ENCODE measurements at regions not wholly inside any gene's neighbourhood (a gene's known extent, or its start where the extent isn't known, plus 50 kb on each side); places are given as distances from the start of the nearest gene placed in this dataset.

GRCh38 chr12:127943481-127944210 lies 323.3 kb upstream of the TMEM132C start (continued):
- TF ChIP-seq, protein P1, sequence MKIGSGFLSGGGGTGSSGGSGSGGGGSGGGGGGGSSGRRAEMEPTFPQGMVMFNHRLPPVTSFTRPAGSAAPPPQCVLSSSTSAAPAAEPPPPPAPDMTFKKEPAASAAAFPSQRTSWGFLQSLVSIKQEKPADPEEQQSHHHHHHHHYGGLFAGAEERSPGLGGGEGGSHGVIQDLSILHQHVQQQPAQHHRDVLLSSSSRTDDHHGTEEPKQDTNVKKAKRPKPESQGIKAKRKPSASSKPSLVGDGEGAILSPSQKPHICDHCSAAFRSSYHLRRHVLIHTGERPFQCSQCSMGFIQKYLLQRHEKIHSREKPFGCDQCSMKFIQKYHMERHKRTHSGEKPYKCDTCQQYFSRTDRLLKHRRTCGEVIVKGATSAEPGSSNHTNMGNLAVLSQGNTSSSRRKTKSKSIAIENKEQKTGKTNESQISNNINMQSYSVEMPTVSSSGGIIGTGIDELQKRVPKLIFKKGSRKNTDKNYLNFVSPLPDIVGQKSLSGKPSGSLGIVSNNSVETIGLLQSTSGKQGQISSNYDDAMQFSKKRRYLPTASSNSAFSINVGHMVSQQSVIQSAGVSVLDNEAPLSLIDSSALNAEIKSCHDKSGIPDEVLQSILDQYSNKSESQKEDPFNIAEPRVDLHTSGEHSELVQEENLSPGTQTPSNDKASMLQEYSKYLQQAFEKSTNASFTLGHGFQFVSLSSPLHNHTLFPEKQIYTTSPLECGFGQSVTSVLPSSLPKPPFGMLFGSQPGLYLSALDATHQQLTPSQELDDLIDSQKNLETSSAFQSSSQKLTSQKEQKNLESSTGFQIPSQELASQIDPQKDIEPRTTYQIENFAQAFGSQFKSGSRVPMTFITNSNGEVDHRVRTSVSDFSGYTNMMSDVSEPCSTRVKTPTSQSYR (CRISPR knock-in tag; IDR thresholded peaks at IDR 0.05) = no peak
- TF ChIP-seq JUN (CRISPR knock-in tag; IDR thresholded peaks at IDR 0.05) (no peak), ZSCAN18 (CRISPR knock-in tag; IDR thresholded peaks at IDR 0.05) (no peak), SOX15 (CRISPR knock-in tag; IDR thresholded peaks at IDR 0.05) (no peak), MAX (CRISPR knock-in tag; IDR thresholded peaks at IDR 0.05) (no peak), CREM (CRISPR knock-in tag; IDR thresholded peaks at IDR 0.05) (no peak), ZNF671 (CRISPR knock-in tag; IDR thresholded peaks at IDR 0.05) (no peak), ATF1 (CRISPR knock-in tag; IDR thresholded peaks at IDR 0.05) (no peak), SMAD4 (CRISPR knock-in tag; IDR thresholded peaks at IDR 0.05) (no peak), GRHL2 (CRISPR knock-in tag; IDR thresholded peaks at IDR 0.05; ENCODE audit: insufficient replicate concordance, severe bottlenecking) (no peak), ZNF121 (CRISPR knock-in tag; IDR thresholded peaks at IDR 0.05) (no peak), NFATC4 (CRISPR knock-in tag; IDR thresholded peaks at IDR 0.05) (no peak), FOXP1 (CRISPR knock-in tag; IDR thresholded peaks at IDR 0.05; ENCODE audit: borderline replicate concordance) (no peak), JAZF1 (CRISPR knock-in tag; IDR thresholded peaks at IDR 0.05) (no peak)
- TF ChIP-seq, protein P2, sequence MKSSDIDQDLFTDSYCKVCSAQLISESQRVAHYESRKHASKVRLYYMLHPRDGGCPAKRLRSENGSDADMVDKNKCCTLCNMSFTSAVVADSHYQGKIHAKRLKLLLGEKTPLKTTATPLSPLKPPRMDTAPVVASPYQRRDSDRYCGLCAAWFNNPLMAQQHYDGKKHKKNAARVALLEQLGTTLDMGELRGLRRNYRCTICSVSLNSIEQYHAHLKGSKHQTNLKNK (CRISPR knock-in tag; IDR thresholded peaks at IDR 0.05) = no peak

GRCh38 chr12:127944211-127944899 lies 322.6 kb upstream of the TMEM132C start:
- POLR2A ChIA-PET = no interaction called here
- CTCF ChIA-PET = no interaction called here
- Mint-ChIP-seq H3K27me3 (ENCODE audit: low read depth) (peaks cover 19% of the 10 kb centered on the region), H3K9me3 (peaks cover 79% of the 10 kb centered on the region), H3K36me3 (peaks cover 76% of the 10 kb centered on the region), H3K4me3 (no peak overlapping the region), H3K4me1 (no peaks in the 10 kb centered on the region), H3K27ac (no peak overlapping the region)
- ATAC-seq (no peak), DNase-seq (ENCODE audit: low spot score) (no peak)
- no peak for TF ChIP-seq E2F4 (CRISPR knock-in tag; IDR thresholded peaks at IDR 0.05; ENCODE audit: borderline replicate concordance, low read depth)
- TF ChIP-seq FOXP4 (CRISPR knock-in tag; IDR thresholded peaks at IDR 0.05) = no peak
- TF ChIP-seq EMX1 (CRISPR knock-in tag; IDR thresholded peaks at IDR 0.05) = no peak
- no peak for TF ChIP-seq PRRX2 (CRISPR knock-in tag; IDR thresholded peaks at IDR 0.05)
- TF ChIP-seq IRF2 (CRISPR knock-in tag; IDR thresholded peaks at IDR 0.05; ENCODE audit: borderline replicate concordance, low read depth) = no peak
- TF ChIP-seq USF1 (CRISPR knock-in tag; IDR thresholded peaks at IDR 0.05) = no peak
- no peak for TF ChIP-seq GABPB1 (CRISPR knock-in tag; IDR thresholded peaks at IDR 0.05)
- no peak for TF ChIP-seq ATF3 (CRISPR knock-in tag; conservative IDR thresholded peaks at IDR 0.05)
- no peak for TF ChIP-seq CBFB (CRISPR knock-in tag; IDR thresholded peaks at IDR 0.05; ENCODE audit: low read depth)
- no peak for TF ChIP-seq ATF6 (CRISPR knock-in tag; IDR thresholded peaks at IDR 0.05)
